RKO (cell line): ENCODE measurements at regions not wholly inside any gene's neighbourhood (a gene's known extent, or its start where the extent isn't known, plus 50 kb on each side); places are given as distances from the start of the nearest gene placed in this dataset.
A peak's percentile ranks its signal among the peaks of the same experiment; 100 is the strongest.
"Not testable (repeated sequence)": the region's sequence is repeated elsewhere in the genome, so short reads cannot be mapped to it uniquely, and the experiment has no call there.

ENCODE experiments used
- DNase-seq: peaks from one replicate; pipeline ENCODE4 v3.0.0-alpha.2; 2016; ENCODE audit warnings: low spot score

DNA sequence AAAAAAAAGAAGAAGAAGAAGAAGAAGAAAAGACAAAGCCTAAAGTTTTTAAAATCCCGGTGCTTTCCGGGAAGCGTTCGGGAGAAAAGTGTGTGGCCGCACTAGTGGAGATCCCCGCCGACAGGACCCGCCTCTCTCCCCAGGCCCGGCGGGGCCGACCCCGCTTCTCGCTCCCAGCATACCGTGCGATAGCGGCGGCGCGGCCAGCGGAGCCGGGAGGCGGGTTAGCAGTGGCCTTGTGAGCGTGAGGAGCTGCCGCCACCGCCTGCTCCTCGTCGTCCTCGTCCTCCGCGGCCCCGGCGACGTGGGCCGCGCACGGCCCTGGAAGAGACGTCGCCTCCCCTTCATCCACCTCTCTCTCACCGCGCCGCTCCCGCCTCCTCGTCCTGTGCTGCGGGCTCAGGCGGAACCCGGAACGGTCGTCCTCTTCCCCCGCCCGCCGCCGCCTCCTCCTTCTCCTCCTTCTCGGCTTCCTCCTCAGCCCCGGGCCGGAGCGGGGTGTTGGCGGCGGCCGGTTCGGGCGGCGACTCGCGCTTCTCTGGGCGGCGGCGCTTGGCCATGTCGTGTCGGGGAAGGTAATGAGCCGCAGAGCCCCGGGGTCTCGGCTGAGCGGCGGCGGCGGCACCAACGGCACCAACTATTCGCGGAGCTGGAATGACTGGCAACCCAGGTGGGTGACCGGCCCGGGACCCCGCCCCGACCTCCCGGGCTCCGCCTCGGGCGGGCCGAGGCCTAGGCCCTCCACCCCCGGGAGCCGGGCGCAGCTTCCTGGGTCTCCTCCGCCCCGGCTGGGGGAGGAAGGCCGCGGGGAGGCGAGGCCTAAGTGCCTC, 62.6 kb upstream of the CDR2 start:
- DNase-seq, result peak; percentile 61

DNA sequence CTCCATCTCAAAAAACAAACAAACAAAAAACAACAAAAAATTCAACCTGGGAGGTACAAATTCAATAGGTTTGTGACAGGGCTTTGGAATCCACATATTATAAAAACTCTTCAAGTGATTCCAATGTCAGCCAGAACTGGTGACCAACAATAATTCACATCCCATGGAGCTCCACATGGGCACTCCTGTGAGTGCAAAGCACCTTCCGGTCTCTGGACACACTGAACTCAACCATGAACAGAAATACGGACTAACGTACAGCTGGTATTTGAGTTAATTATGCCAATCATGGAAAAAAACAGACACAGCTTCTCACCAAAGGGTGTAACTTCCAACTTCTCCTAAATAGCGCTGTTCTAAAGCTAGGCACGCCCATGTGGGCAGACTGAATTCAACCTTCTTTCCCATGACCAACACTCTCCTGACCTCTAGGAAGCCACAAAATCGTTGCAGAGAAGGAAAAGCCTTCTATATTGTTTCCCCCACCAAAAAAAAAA, 62.0 kb upstream of the CDR2 start:
- DNase-seq, result not testable (repeated sequence)

DNA sequence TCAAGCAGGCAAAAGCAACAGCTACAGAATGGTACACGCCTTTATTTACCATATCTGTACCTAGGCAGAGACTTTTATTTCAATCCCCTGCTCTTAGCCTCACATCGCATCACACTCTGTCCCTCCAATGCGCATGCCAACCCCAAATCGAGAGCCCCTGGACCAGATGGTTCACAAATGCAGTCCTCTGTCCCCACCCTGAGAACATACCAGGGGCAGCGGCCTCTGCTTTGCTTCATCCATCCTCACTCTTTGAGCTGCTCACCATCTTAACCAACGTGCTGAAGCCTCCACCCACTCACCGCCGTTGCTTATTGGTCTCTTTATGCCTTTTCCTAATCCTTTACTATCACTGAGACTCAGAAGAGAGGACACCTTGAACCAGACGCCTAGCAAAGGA, 56.9 kb upstream of the CDR2 start:
- DNase-seq, result not testable (repeated sequence)

DNA sequence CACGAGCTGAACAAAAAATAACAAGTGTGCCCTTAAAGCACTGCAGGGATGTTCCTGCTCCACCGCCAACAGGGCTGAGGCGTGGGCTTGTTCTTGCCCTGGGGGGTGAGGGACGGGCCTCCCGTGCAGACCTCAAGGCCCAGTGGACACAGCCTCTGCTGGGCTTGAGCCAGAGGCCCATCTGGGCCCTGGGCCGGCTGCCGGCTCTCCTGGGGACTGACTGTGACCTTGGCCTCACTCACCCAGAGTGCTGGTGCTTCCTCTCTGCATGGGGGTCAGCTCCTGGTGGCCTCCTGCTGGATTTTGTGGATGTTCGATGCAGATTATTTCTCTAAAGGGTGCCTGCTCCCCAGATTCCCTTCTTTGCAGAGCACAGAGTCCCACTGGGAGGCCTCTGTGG, 54.2 kb upstream of the CDR2 start:
- no peak for DNase-seq

DNA sequence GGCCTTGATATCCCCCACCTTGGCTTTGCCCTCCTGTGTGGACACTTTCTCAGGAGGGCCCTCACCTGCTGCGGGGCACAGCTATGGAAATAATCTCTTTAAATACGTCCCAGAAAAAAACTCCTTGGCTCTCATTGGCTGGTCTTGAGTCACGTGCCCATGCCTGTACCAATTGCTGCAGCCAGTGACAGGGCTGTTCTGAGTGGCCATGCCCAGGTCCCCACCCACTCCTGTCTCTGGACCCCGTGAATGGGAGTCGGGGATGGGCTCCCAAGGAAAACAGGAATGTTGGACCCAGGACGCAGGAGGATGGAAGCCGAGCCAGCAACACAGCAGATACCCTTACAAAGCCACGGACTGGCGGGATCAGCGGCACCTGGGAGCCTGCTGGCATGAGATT, 53.1 kb upstream of the CDR2 start:
- no peak for DNase-seq

DNA sequence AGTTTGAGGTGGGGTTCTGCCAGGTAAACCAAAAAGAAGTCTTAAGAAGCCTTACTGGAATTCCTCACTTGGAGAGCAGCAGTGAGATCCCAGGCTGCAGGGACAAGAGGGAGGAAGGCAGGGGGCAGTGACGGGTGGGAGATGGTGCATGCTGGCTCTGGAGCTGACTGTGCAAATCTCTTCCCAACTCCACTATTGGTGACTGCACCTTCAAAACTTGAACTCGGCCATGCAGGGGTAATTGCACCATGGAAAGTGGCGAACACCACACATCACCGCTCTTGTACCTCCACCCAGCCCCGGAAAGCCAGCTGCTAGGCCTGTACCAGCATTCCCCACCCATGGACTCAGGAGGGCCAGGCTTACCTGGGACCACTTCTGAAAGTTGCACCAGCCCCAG, 51.4 kb upstream of the CDR2 start:
- DNase-seq, result no peak

DNA sequence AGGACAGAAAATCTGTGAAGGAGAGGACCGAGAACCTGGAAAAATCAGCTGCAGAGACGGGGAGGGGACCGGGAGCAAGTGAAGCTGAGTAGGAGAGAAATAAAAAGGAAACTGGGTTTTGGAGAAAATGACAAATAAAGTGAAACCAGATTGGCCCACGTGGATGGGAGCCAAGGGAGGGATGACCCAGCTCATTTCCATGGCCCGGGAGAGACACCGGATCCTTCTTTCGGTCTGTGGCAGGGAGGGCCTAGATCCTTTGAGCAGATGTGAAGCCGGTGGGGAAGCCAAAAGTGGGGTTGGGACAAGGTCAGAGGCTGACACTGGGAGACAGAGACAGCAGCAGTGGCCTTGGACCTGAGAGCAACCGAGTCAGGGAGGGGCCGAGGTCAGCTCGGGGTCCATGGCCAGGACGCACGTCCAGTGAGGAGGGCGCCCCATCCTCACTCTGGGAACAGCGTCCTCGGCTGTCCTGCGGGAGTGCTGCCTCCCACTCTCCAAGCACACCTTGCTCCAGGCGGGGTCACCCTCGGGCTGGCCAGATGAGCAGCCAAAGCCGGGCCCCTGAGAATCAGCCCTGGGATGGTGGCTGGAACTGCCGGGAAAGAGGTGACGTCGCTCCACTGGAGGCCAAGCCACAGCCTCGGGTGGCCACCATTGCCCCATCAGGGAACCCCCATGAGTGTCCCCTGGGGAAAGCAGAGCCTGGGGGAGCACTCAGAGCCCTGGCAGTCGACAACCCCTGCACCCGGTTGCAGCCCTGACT, 50.8 kb upstream of the CDR2 start:
- no peak for DNase-seq

DNA sequence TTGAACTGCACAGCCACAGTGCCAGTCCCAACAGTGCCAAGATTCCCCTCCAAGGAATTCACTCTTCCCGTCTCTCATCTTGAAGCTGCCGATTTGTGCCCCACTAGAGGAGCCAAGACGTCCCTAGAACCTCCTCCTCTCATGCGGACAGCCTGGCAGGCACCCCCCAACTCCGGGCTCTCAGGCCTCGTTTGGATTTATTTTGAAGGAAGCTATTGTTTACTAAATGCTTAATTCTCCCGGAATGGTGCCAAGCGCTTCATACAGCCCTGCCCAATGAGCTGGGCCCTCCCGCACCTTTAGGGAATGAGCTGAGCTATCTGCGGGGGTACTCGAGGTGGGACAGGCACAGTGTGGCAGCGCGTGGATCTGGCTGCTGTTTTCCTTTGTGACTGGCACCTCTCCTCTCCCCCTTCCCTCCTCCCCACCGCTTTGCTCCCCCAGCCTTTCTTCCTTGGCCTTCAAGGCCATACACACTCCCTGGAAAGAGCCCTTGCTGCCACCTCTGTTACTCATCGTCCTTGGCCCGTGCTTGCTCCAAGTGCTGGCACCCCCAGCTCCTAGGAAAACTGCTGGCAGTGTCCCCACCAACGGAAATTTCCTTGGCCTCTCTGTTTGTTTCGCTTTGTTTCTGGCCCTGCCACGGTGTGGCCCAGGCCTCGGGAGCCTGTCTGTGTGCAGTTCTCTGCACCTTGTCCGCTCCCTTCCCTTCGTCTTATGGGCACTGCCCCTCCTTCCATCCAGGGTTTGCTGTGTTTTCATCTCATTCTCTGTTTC, 49.9 kb upstream of the CDR2 start:
- no peak for DNase-seq
